K562 (cell line): ENCODE measurements at regions not wholly inside any gene's neighbourhood (a gene's known extent, or its start where the extent isn't known, plus 50 kb on each side); places are given as distances from the start of the nearest gene placed in this dataset.

ENCODE experiments used
- ATAC-seq: fragments of 200-7000 bp; cut with Tn5 transposase; 3 replicates; pipeline ENCODE4 v1.9.1; 2020; ENCODE audit warnings: moderate library complexity
- BruUV-seq: library from RNA; stranded (reverse); fragments of 400-500 nt; replicated peaks from 2 replicates; lab custom pipeline; 2021; lab: Mats Ljungman, UMichigan
- CTCF ChIA-PET: fragments of 300-600 bp; formaldehyde crosslinking; extraction: SDS; loops from one replicate; lab custom pipeline; 2021; ENCODE audit warnings: low intra/inter-chr PET ratio; lab: Yijun Ruan, JAX
- POLR2A ChIA-PET: fragments of 300-600, 350-650 bp; sonication (Branson Sonifier 250); formaldehyde crosslinking; extraction: SDS; loops from one replicate; lab custom pipeline; 2021; ENCODE audit warnings: antibody characterized with exemption, inconsistent platforms; lab: Yijun Ruan, JAX
- DNase-seq, 4 experiments: peaks; one replicate each; pipeline versions ENCODE4 v3.0.0 to v3.0.0-alpha.2; 2011 to 2018; ENCODE audit warnings: low spot score in 3 of 4, mixed read lengths in 3 of 4; ENCODE audit errors: extremely low read depth in 1 of 4
- FAIRE-seq: peaks from 2 replicates; lab custom pipeline; 2011; peaks lifted over from hg19 to GRCh38; lab: Jason Lieb, UNC
- H2AFZ ChIP-seq: 2 replicates; pipeline ENCODE4 v1.6.0; 2011; ENCODE audit warnings: low read depth, low read length, control low read depth, inconsistent platforms
- H3K27ac ChIP-seq: fragments of 200-600 bp; 3 replicates; pipeline ENCODE4 v1.8.0; 2011; ENCODE audit warnings: low read depth, mild to moderate bottlenecking, control low read depth, inconsistent platforms, low read length, moderate library complexity, mixed read lengths; ENCODE audit errors: extremely low read depth
- H3K27me3 ChIP-seq, 2 experiments: fragments of 300-600 bp in 1 of 2; 2 replicates in 1 of 2; 3 replicates in 1 of 2; pipeline versions ENCODE4 v1.6.0 to v1.8.0; 2011; ENCODE audit warnings: inconsistent platforms in 2 of 2, low read length in 2 of 2, mild to moderate bottlenecking in 1 of 2, mixed read lengths in 1 of 2, moderate library complexity in 1 of 2; ENCODE audit not compliant: control insufficient read depth in 2 of 2, insufficient read depth in 2 of 2
- H3K36me3 ChIP-seq: fragments of 300-600 bp; 3 replicates; pipeline ENCODE4 v1.8.0; 2011; ENCODE audit warnings: mild to moderate bottlenecking, low read length, inconsistent platforms; ENCODE audit not compliant: control insufficient read depth, insufficient read depth
- H3K4me1 ChIP-seq, 2 experiments: fragments of 200-600 bp in 1 of 2; replicated peaks in 1 of 2; 2 replicates in 1 of 2; 3 replicates in 1 of 2; pipeline versions ENCODE4 v1.5.1 to v1.8.0; 2011; ENCODE audit warnings: inconsistent platforms in 2 of 2, low read length in 2 of 2, mild to moderate bottlenecking in 1 of 2, mixed read lengths in 1 of 2, moderate library complexity in 1 of 2; ENCODE audit not compliant: control insufficient read depth in 2 of 2, insufficient read depth in 2 of 2
- H3K4me2 ChIP-seq: 2 replicates; pipeline ENCODE4 v1.6.1; 2011; ENCODE audit warnings: low read length, control low read depth, inconsistent platforms, mixed read lengths; ENCODE audit not compliant: insufficient read depth
- H3K4me3 ChIP-seq: fragments of 200-600 bp; sonication (generic), shearing (Covaris generic); 2 replicates; pipeline ENCODE4 v1.5.1; 2016; ENCODE audit warnings: control low read depth, inconsistent platforms
- H3K79me2 ChIP-seq: fragments of 200-600 bp; 3 replicates; pipeline ENCODE4 v1.8.0; 2011; ENCODE audit warnings: low read length, inconsistent platforms; ENCODE audit not compliant: control insufficient read depth, insufficient read depth
- H3K9ac ChIP-seq, 2 experiments: 2 replicates each; pipeline versions ENCODE4 v1.6.0 to v1.6.1; 2011; ENCODE audit warnings: low read depth in 2 of 2, low read length in 2 of 2, control low read depth in 1 of 2, inconsistent platforms in 1 of 2, mild to moderate bottlenecking in 1 of 2, mixed read lengths in 1 of 2; ENCODE audit not compliant: insufficient read depth in 1 of 2
- H3K9me1 ChIP-seq: one replicate; pipeline ENCODE4 v1.6.0; 2011; ENCODE audit warnings: inconsistent platforms, mild to moderate bottlenecking, low read length, moderate library complexity; ENCODE audit not compliant: control insufficient read depth, insufficient read depth
- H3K9me3 ChIP-seq: replicated peaks from 2 replicates; pipeline ENCODE4 v1.5.1; 2011; ENCODE audit warnings: low read depth, low read length, inconsistent platforms; ENCODE audit not compliant: control insufficient read depth, insufficient read depth
- H4K20me1 ChIP-seq: replicated peaks from 2 replicates; pipeline ENCODE4 v1.6.1; 2011; ENCODE audit warnings: low read length, inconsistent platforms, mixed read lengths; ENCODE audit not compliant: control insufficient read depth, insufficient read depth
- CCAR2 ChIP-seq: fragments of 200-400 bp; formaldehyde crosslinking; IDR thresholded peaks from 2 replicates; pipeline ENCODE4 v1.6.1; 2017; ENCODE audit warnings: mild to moderate bottlenecking, low read depth, low read length
- CTBP1 ChIP-seq: fragments of 450-650 bp; IDR thresholded peaks from 2 replicates; pipeline ENCODE4 v1.6.1; 2016; ENCODE audit warnings: borderline replicate concordance
- CXXC5 ChIP-seq: fragments of 250-450 bp; sonication (Bioruptor Pico); IDR thresholded peaks from 2 replicates; pipeline ENCODE4 v1.8.0; 2022; ENCODE audit warnings: inconsistent platforms, mild to moderate bottlenecking, moderate library complexity
- E2F4 ChIP-seq: sonication (generic); formaldehyde crosslinking; IDR thresholded peaks from 2 replicates; pipeline ENCODE4 v1.8.0; 2022; ENCODE audit warnings: mild to moderate bottlenecking, low read depth, missing genetic modification reagents
- EHMT2 ChIP-seq: fragments of 450-650 bp; IDR thresholded peaks from 2 replicates; pipeline ENCODE4 v1.6.1; 2018; ENCODE audit warnings: antibody characterized with exemption
- ETV1 ChIP-seq: fragments of 450-650 bp; conservative IDR thresholded peaks from 2 replicates; pipeline ENCODE4 v1.6.1; 2016; ENCODE audit warnings: missing genetic modification characterization, control low read depth, low read depth, missing compliant biosample characterization
- HMBOX1 ChIP-seq: sonication (generic); IDR thresholded peaks from 2 replicates; pipeline ENCODE4 v1.6.1; 2016
- HNRNPLL ChIP-seq: fragments of 200-400 bp; formaldehyde crosslinking; IDR thresholded peaks from 2 replicates; pipeline ENCODE4 v1.6.1; 2017; ENCODE audit warnings: low read length, low read depth, mild to moderate bottlenecking; ENCODE audit not compliant: poor library complexity, severe bottlenecking
- KLF6 ChIP-seq: fragments of 250-450 bp; sonication (Bioruptor Pico); IDR thresholded peaks from 2 replicates; pipeline ENCODE4 v1.4.0; 2020; ENCODE audit warnings: mild to moderate bottlenecking, moderate library complexity, borderline replicate concordance
- NCOA4 ChIP-seq: fragments of 450-650 bp; IDR thresholded peaks from 2 replicates; pipeline ENCODE4 v1.6.1; 2018; ENCODE audit warnings: mild to moderate bottlenecking; ENCODE audit not compliant: partially characterized antibody
- NR3C1 ChIP-seq: sonication (generic); formaldehyde crosslinking; IDR thresholded peaks from 2 replicates; pipeline ENCODE4 v1.8.1; 2022; ENCODE audit warnings: missing genetic modification reagents
- SMARCA5 ChIP-seq: fragments of 450-650 bp; IDR thresholded peaks from 2 replicates; pipeline ENCODE4 v1.6.1; 2016
- SRSF7 ChIP-seq: fragments of 200-400 bp; formaldehyde crosslinking; optimal IDR thresholded peaks from 2 replicates; pipeline ENCODE3; 2017; ENCODE audit warnings: mild to moderate bottlenecking, low read depth, low read length
- TEAD2 ChIP-seq: fragments of 450-650 bp; IDR thresholded peaks from 2 replicates; pipeline ENCODE4 v1.6.1; 2016; ENCODE audit warnings: missing genetic modification characterization, control low read depth, missing compliant biosample characterization
- TGIF2 ChIP-seq: sonication (generic); formaldehyde crosslinking; IDR thresholded peaks from 2 replicates; pipeline ENCODE4 v1.8.1; 2022; ENCODE audit warnings: mild to moderate bottlenecking, missing genetic modification reagents, moderate library complexity
- ZNF175 ChIP-seq: fragments of 200-800 bp; sonication (Bioruptor generic); IDR thresholded peaks from 2 replicates; pipeline ENCODE4 v1.6.1; 2016; ENCODE audit warnings: low read depth, mild to moderate bottlenecking, missing genetic modification characterization, missing compliant biosample characterization
- ZNF324 ChIP-seq: fragments of 250-450 bp; sonication (Bioruptor Pico); IDR thresholded peaks from 2 replicates; pipeline ENCODE4 v1.4.0; 2020; ENCODE audit warnings: mild to moderate bottlenecking
- ZNF639 ChIP-seq, 2 experiments: fragments of 200-800 bp in 1 of 2; sonication (Bioruptor generic) in 1 of 2; sonication (generic) in 1 of 2; formaldehyde crosslinking in 1 of 2; IDR thresholded peaks in 1 of 2; conservative IDR thresholded peaks in 1 of 2; 2 replicates each; pipeline versions ENCODE4 v1.5.0 to v1.6.1; 2016 to 2020; ENCODE audit warnings: missing compliant biosample characterization in 1 of 2, missing genetic modification characterization in 1 of 2, missing genetic modification reagents in 1 of 2
- WGBS: fragments of 100-300 bp; shearing (Covaris generic); methylation state at CpG from one replicate; pipeline ENCODE4 v1.1.6; 2016; ENCODE audit warnings: low coverage, mixed read lengths; ENCODE audit not compliant: insufficient coverage; ENCODE audit errors: missing lambda C conversion rate; 5-methylcytosine and 5-hydroxymethylcytosine counted together
- in situ Hi-C: fragments of 300-500 bp; cut with MboI; formaldehyde crosslinking; loops from 4 replicates; pipeline ENCODE4 v1.15.0; 2018; ENCODE audit warnings: inconsistent platforms, mixed read lengths
- intact Hi-C: fragments of 100-400 bp; cut with micrococcal nuclease; formaldehyde crosslinking; loops from 2 replicates; pipeline ENCODE4 v1.14.2; 2022

GRCh38 chr11:59284773-59285129 is 72.0 kb upstream of the MPEG1 start:
- no peaks in the 10 kb centered on the region for H3K79me2 ChIP-seq
- no peaks in the 10 kb centered on the region for H3K9me1 ChIP-seq
- intact Hi-C loops (loop anchor here (1.0 to 5.0 kb wide), 4 partner anchors 78 to 396 kb away; no protein-coding TSS in a partner anchor), in situ Hi-C loops (no loop called here)
- no peak for TF ChIP-seq NR3C1 (CRISPR knock-in tag)
- TF ChIP-seq SRSF7: no peak
- TF ChIP-seq ZNF175: no peak
- no peak for TF ChIP-seq NCOA4
- no peak for TF ChIP-seq ZNF324 (CRISPR knock-in tag)
- no peak for TF ChIP-seq ZNF639 (CRISPR knock-in tag; conservative IDR thresholded peaks at IDR 0.05 in 1 of 2, IDR thresholded peaks at IDR 0.05 in 1 of 2)
- TF ChIP-seq HNRNPLL: no peak
- no peak for TF ChIP-seq SMARCA5
- TF ChIP-seq EHMT2: no peak
- TF ChIP-seq CTBP1: no peak
- TF ChIP-seq E2F4 (CRISPR knock-in tag): no peak
- TF ChIP-seq KLF6 (CRISPR knock-in tag): no peak
- TF ChIP-seq TEAD2 (tag): no peak
- no peak for TF ChIP-seq TGIF2 (CRISPR knock-in tag)
- no peak for TF ChIP-seq ETV1 (tag)
- TF ChIP-seq HMBOX1: no peak
- no peak for TF ChIP-seq CXXC5
- no peak for TF ChIP-seq CCAR2
- no peaks in the 10 kb centered on the region for H3K9me3 ChIP-seq
- no peak overlapping the region for H3K9ac ChIP-seq
- no TSS peak for BruUV-seq
- CTCF ChIA-PET: interaction anchor here (0.8 to 1.8 kb wide), 3 partner anchors 22 to 113 kb away, joined by 4 to 14 read pairs (median 4); partner anchors contain the start of gene DTX4
- peak overlapping the region; percentile 44; the same call in 1 of the 2 replicates for H2AFZ ChIP-seq
- WGBS: 7% methylated on average over 5 of the region's 5 CpGs
- no peak overlapping the region for H3K27ac ChIP-seq
- FAIRE-seq (no peak), ATAC-seq (no peak), DNase-seq (no peak)
- no peaks in the 10 kb centered on the region for H3K36me3 ChIP-seq
- no peak overlapping the region for H3K4me2 ChIP-seq
- no peaks in the 10 kb centered on the region for H4K20me1 ChIP-seq
- POLR2A ChIA-PET: no interaction called here
- H3K4me1 ChIP-seq: no peaks in the 10 kb centered on the region
- H3K27me3 ChIP-seq: no peaks in the 10 kb centered on the region
- H3K4me3 ChIP-seq: no peak overlapping the region
